CD8-positive, alpha-beta memory T cell (primary cell): ENCODE measurements at regions not wholly inside any gene's neighbourhood (a gene's known extent, or its start where the extent isn't known, plus 50 kb on each side); places are given as distances from the start of the nearest gene placed in this dataset.

Experiments used
- CTCF ChIA-PET: fragments of 350-600 bp; sonication (Branson Sonifier 250); formaldehyde crosslinking; loops from one replicate; lab custom pipeline; 2021; ENCODE audit warnings: antibody characterized with exemption; lab: Charles Lee
- POLR2A ChIA-PET: fragments of 350-600 bp; sonication (Branson Sonifier 250); formaldehyde crosslinking; loops from one replicate; lab custom pipeline; 2021; ENCODE audit warnings: antibody characterized with exemption; lab: Charles Lee
- DNase-seq, 5 donors: peaks; one replicate each; pipeline versions ENCODE4 v3.0.0 to v3.0.0-alpha.2; 2020 to 2022; ENCODE audit warnings: mixed read lengths in 1 of 5
- H3K27ac ChIP-seq: one replicate; pipeline ENCODE4 v1.7.0; 2013; ENCODE audit warnings: low read depth, mild to moderate bottlenecking, low read length, moderate library complexity
- H3K27me3 ChIP-seq: 2 replicates; pipeline ENCODE4 v1.7.0; 2013; ENCODE audit warnings: low read length, mild to moderate bottlenecking; ENCODE audit not compliant: insufficient read depth, poor library complexity, severe bottlenecking
- H3K36me3 ChIP-seq: 2 replicates; pipeline ENCODE4 v1.7.0; 2013; ENCODE audit warnings: mild to moderate bottlenecking, low read length, moderate library complexity; ENCODE audit not compliant: insufficient read depth
- H3K4me1 ChIP-seq: 2 replicates; pipeline ENCODE4 v1.7.0; 2013; ENCODE audit warnings: mild to moderate bottlenecking, low read length, moderate library complexity; ENCODE audit not compliant: insufficient read depth
- H3K4me3 ChIP-seq: 2 replicates; pipeline ENCODE4 v1.7.0; 2013; ENCODE audit warnings: mild to moderate bottlenecking, low read length
- H3K9me3 ChIP-seq: 2 replicates; pipeline ENCODE4 v1.7.0; 2013; ENCODE audit warnings: mild to moderate bottlenecking, low read length
- H3K27ac Mint-ChIP-seq, 8 donors: one replicate each; pipeline ENCODE4 v1.8.0; 2020 to 2021; ENCODE audit warnings: mixed read lengths in 8 of 8, mild to moderate bottlenecking in 6 of 8, inconsistent platforms in 3 of 8, moderate library complexity in 3 of 8
- H3K27me3 Mint-ChIP-seq, 2 donors: one replicate each; pipeline ENCODE4 v1.8.0; 2020 to 2021; ENCODE audit warnings: mixed read lengths in 2 of 2, mild to moderate bottlenecking in 1 of 2, moderate library complexity in 1 of 2
- H3K36me3 Mint-ChIP-seq, 3 donors: one replicate each; pipeline ENCODE4 v1.8.0; 2020 to 2021; ENCODE audit warnings: mixed read lengths in 3 of 3, inconsistent platforms in 1 of 3, mild to moderate bottlenecking in 1 of 3
- H3K4me1 Mint-ChIP-seq, 3 donors: one replicate each; pipeline ENCODE4 v1.8.0; 2020 to 2021; ENCODE audit warnings: mixed read lengths in 3 of 3, inconsistent platforms in 1 of 3, mild to moderate bottlenecking in 1 of 3
- H3K4me3 Mint-ChIP-seq, 7 donors: one replicate each; pipeline ENCODE4 v1.8.0; 2020 to 2021; ENCODE audit warnings: mixed read lengths in 7 of 7, mild to moderate bottlenecking in 6 of 7, moderate library complexity in 4 of 7, inconsistent platforms in 2 of 7
- H3K9me3 Mint-ChIP-seq, 5 donors: one replicate each; pipeline ENCODE4 v1.8.0; 2020 to 2022; ENCODE audit warnings: mixed read lengths in 5 of 5, mild to moderate bottlenecking in 3 of 5, moderate library complexity in 2 of 5, inconsistent platforms in 1 of 5

DNA sequence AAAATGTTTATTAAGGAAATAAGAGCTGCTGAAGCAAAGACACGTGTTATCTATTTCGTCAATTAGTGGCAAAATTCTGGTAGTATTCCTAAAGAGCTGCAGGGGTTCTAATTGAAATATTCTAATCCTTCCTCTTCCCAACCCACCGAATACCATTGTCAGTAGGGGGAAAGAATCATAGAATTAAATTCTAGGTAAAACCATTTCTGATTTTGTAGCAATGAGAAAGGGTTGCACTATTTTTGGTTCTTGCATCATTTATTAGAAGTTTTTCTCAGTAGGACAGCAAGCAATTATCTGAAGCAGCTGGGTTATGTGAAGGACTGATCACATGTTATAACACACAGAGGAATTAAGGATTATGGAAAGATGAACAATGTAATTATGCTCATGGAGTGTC lies 80.3 kb upstream of the SEMA6A start:
- no peaks in the 10 kb centered on the region for H3K9me3 ChIP-seq
- no peaks in the 10 kb centered on the region for H3K4me1 Mint-ChIP-seq
- CTCF ChIA-PET = no interaction called here
- H3K27ac Mint-ChIP-seq = no peak overlapping the region
- no peaks in the 10 kb centered on the region for H3K4me1 ChIP-seq
- H3K36me3 Mint-ChIP-seq = peaks cover 0 to 1% (median 0%) of the 10 kb centered on the region in 3 donors
- no peaks in the 10 kb centered on the region for H3K9me3 Mint-ChIP-seq
- no peak overlapping the region for H3K4me3 ChIP-seq
- H3K36me3 ChIP-seq = no peaks in the 10 kb centered on the region
- no peak overlapping the region for H3K4me3 Mint-ChIP-seq
- H3K27me3 ChIP-seq = no peaks in the 10 kb centered on the region
- H3K27ac ChIP-seq = no peak overlapping the region
- no peak for DNase-seq
- POLR2A ChIA-PET = no interaction called here
- H3K27me3 Mint-ChIP-seq = peaks cover 0 to 4% of the 10 kb centered on the region in 2 donors

DNA sequence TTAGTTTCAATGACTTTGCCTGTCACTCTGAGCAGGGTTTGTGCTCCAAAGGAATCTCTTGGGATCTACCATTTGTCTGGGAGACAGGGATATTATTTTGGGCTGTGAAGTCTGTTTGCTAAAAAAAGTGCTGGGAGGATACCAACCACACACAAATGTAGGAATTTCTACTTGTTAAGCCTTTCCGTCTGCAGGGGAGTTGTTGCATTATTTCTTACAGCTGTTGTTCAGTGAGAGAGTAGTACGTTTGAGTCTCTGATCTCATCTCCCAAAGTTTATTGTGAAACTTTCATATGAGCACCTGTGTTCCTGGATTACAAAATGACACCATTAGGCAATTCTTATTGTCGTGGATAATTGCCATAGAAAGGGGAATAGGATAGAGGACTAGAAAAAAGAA lies 78.3 kb upstream of the SEMA6A start:
- H3K4me3 Mint-ChIP-seq = no peak overlapping the region
- Histone ChIP-seq H3K9me3 (no peaks in the 10 kb centered on the region), H3K27ac (no peak overlapping the region), H3K4me3 (no peak overlapping the region), H3K4me1 (no peaks in the 10 kb centered on the region), H3K36me3 (no peaks in the 10 kb centered on the region), H3K27me3 (no peaks in the 10 kb centered on the region)
- H3K4me1 Mint-ChIP-seq = no peaks in the 10 kb centered on the region
- H3K27ac Mint-ChIP-seq = no peak overlapping the region
- H3K27me3 Mint-ChIP-seq = peaks cover 0 to 4% of the 10 kb centered on the region in 2 donors
- POLR2A ChIA-PET = no interaction called here
- no peak for DNase-seq
- CTCF ChIA-PET = no interaction called here
- H3K36me3 Mint-ChIP-seq = no peaks in the 10 kb centered on the region
- H3K9me3 Mint-ChIP-seq = peaks cover 0 to under 1% (median 0%) of the 10 kb centered on the region in 5 donors

DNA sequence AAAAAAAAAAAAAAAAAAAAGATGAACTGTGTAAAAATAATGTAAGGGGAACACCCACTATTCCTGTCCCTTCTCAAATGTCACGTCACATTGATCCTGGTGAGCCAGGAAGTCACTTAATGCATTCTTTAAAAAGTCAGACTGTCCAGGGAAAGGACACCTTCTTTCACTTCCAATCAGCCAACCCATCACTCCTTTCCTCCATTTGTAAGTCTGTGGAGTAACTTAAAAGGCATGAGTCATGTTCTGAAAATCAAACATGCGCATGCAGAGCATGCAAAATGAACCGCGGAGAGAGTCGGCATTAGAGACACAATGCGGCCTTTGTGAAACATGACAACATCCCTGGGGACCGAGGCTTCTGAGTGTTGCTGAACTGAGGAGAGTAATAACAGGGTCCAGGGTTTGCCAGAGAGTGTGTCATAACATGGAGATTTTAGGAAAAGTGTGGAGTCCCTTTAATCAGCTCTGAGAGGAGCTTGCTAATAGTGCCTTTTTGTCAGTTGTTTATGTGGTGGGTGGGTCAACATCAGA lies 77.6 kb upstream of the SEMA6A start:
- Histone ChIP-seq H3K36me3 (no peaks in the 10 kb centered on the region), H3K27me3 (no peaks in the 10 kb centered on the region), H3K4me1 (no peaks in the 10 kb centered on the region), H3K27ac (no peak overlapping the region), H3K4me3 (no peak overlapping the region), H3K9me3 (no peaks in the 10 kb centered on the region)
- Mint-ChIP-seq H3K4me3 (no peak overlapping the region), H3K27ac (no peak overlapping the region), H3K9me3 (peaks cover 0 to 2% (median 0%) of the 10 kb centered on the region in 5 donors), H3K36me3 (no peaks in the 10 kb centered on the region), H3K27me3 (peaks cover 0 to 4% of the 10 kb centered on the region in 2 donors), H3K4me1 (no peaks in the 10 kb centered on the region)
- DNase-seq = no peak
- POLR2A ChIA-PET = no interaction called here
- CTCF ChIA-PET = no interaction called here

DNA sequence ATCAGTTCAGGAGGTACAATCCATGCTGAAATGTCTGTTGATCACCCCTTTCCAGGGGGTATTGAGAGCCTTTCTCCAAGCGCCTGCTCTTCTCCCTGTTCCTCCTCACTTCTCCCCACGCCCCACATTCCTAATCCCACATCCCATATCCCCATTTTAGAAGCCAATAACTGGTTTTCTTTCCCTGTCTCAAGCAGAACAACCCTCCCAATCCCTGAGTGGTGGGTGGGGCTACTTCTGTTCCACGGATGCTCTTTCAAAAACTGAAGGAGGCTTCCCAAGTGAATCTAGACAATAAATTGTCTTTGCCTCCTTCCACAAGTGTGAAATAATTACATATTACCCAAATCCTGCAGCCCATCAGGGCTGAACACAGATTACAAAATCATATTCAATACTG lies 77.0 kb upstream of the SEMA6A start:
- H3K9me3 Mint-ChIP-seq = peaks cover 0 to 2% (median 0%) of the 10 kb centered on the region in 5 donors
- POLR2A ChIA-PET = no interaction called here

DNA sequence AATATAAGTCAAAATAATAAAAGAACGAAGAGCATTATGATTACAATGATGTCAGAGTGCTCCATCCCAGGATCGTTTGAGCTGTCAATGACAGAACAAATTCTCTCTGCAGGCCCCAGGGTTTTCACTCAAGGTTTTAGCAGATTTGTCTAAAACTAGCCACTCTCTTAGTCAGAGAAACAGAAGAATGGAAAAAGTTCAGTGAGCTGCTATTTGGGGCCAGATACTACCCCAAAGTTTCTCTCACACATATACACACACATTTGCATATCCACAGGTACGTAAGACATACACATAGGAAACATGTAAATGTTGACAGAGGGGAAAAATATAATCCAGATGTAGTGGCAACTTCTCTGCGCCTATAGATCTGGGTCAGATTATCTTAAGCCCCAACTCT lies 76.3 kb upstream of the SEMA6A start:
- DNase-seq = no peak
- Histone ChIP-seq H3K27ac (no peak overlapping the region), H3K4me3 (no peak overlapping the region), H3K36me3 (no peaks in the 10 kb centered on the region), H3K27me3 (no peaks in the 10 kb centered on the region), H3K4me1 (no peaks in the 10 kb centered on the region), H3K9me3 (no peaks in the 10 kb centered on the region)
- no peak overlapping the region for H3K27ac Mint-ChIP-seq
- no peaks in the 10 kb centered on the region for H3K4me1 Mint-ChIP-seq
- no peaks in the 10 kb centered on the region for H3K27me3 Mint-ChIP-seq
- peaks cover 0 to 2% (median 0%) of the 10 kb centered on the region in 5 donors for H3K9me3 Mint-ChIP-seq
- no peaks in the 10 kb centered on the region for H3K36me3 Mint-ChIP-seq
- no peak overlapping the region for H3K4me3 Mint-ChIP-seq
- ChIA-PET CTCF (no interaction called here), POLR2A (no interaction called here)

More for the DNA sequence above, 77.0 kb upstream of the SEMA6A start:
- no peaks in the 10 kb centered on the region for H3K9me3 ChIP-seq
- H3K4me1 Mint-ChIP-seq = no peaks in the 10 kb centered on the region
- H3K27ac ChIP-seq = no peak overlapping the region
- H3K36me3 ChIP-seq = no peaks in the 10 kb centered on the region
- H3K36me3 Mint-ChIP-seq = no peaks in the 10 kb centered on the region
- H3K27ac Mint-ChIP-seq = no peak overlapping the region
- H3K27me3 Mint-ChIP-seq = no peaks in the 10 kb centered on the region
- no peaks in the 10 kb centered on the region for H3K27me3 ChIP-seq
- H3K4me3 ChIP-seq = no peak overlapping the region
- no peak overlapping the region for H3K4me3 Mint-ChIP-seq
- CTCF ChIA-PET = no interaction called here
- H3K4me1 ChIP-seq = no peaks in the 10 kb centered on the region
- DNase-seq = no peak

DNA sequence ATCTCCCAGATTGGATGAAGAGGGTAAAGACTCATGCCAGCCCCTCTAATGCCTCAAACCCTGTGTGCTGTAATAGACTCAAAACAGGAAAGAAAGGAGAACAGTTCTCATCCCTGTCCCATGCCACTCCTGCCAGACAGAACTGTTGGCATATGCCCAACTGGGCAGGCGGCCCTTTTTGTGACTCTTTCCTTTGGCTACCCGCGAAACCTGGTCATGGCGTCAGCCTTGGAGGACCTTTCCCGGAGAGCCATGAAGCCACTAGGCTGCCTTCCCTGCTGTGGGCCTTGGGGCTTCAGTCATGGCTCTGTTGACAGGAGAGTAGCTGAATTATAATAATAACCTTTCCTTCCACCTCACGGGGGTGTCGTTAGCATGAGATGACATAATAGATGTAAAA lies 75.9 kb upstream of the SEMA6A start:
- Histone ChIP-seq H3K36me3 (no peaks in the 10 kb centered on the region), H3K27me3 (no peaks in the 10 kb centered on the region), H3K9me3 (no peaks in the 10 kb centered on the region), H3K4me3 (no peak overlapping the region), H3K4me1 (no peaks in the 10 kb centered on the region), H3K27ac (no peak overlapping the region)
- no peaks in the 10 kb centered on the region for H3K27me3 Mint-ChIP-seq
- no peaks in the 10 kb centered on the region for H3K4me1 Mint-ChIP-seq
- ChIA-PET POLR2A (no interaction called here), CTCF (no interaction called here)
- DNase-seq = no peak
- no peaks in the 10 kb centered on the region for H3K36me3 Mint-ChIP-seq
- no peak overlapping the region for H3K4me3 Mint-ChIP-seq
- H3K9me3 Mint-ChIP-seq = peaks cover 0 to 2% (median 0%) of the 10 kb centered on the region in 5 donors
- no peak overlapping the region for H3K27ac Mint-ChIP-seq

DNA sequence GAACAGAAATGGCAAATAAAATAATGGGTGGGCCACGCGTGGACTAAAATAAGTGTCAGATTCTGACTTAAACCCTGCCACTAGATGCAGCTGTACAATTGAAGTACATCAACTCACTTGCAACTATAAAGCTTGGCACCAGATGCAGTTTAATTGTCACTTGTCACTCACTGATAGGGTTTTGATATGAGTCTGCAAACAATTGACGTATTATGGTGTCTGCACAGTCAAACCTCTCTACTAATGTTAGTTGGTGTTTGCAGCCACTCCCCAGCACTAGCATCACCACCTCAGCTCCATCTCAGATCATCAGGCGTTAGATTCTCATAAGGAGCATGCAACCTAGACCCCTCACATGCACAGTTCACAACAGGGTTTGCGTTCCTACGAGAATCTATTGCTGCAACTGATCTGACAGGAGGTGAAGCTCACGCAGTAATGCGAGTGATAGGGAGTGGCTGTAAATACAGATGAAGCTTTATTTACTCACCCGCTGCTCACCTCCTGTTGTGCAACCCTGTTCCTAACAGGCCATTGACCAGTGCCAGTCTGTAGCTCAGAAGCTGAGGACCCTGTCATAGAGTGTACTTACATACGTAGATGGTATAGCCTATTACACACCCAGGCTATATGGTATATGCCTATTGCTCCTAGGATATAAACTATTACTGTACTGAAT lies 72.1 kb upstream of the SEMA6A start:
- Mint-ChIP-seq H3K4me3 (no peak overlapping the region), H3K36me3 (no peaks in the 10 kb centered on the region), H3K9me3 (peaks cover 0 to 2% (median 0%) of the 10 kb centered on the region in 5 donors), H3K27me3 (no peaks in the 10 kb centered on the region), H3K27ac (no peak overlapping the region), H3K4me1 (no peaks in the 10 kb centered on the region)
- CTCF ChIA-PET = no interaction called here
- H3K27me3 ChIP-seq = no peaks in the 10 kb centered on the region
- POLR2A ChIA-PET = no interaction called here
- H3K4me3 ChIP-seq = no peak overlapping the region
- H3K36me3 ChIP-seq = no peaks in the 10 kb centered on the region
- H3K27ac ChIP-seq = no peak overlapping the region
- H3K9me3 ChIP-seq = no peaks in the 10 kb centered on the region
- no peak for DNase-seq
- no peaks in the 10 kb centered on the region for H3K4me1 ChIP-seq

DNA sequence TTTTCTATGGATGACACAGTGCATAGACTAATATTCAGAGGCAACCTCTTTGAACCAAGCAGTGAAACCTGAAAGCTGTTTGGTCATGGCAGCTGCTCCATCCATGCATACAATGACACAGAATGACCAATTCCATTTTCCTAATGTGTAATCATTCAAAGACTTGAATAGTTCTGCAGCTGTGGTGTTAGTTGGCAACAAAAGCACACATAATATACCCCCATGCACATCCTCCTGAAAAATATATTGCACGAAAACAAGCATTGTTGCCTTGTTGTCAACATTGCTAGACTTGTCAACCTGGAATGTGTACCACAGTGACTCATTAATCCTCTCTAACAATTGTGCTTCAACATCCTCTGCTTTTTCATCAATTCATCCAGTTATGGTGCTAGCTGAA lies 71.0 kb upstream of the SEMA6A start:
- H3K4me1 ChIP-seq = no peaks in the 10 kb centered on the region
- Mint-ChIP-seq H3K4me3 (no peak overlapping the region), H3K27me3 (no peaks in the 10 kb centered on the region), H3K36me3 (no peaks in the 10 kb centered on the region), H3K9me3 (peaks cover 0 to 2% (median 0%) of the 10 kb centered on the region in 5 donors), H3K27ac (no peak overlapping the region), H3K4me1 (no peaks in the 10 kb centered on the region)
- no peak for DNase-seq
- H3K9me3 ChIP-seq = no peaks in the 10 kb centered on the region
- H3K27me3 ChIP-seq = no peaks in the 10 kb centered on the region
- no peaks in the 10 kb centered on the region for H3K36me3 ChIP-seq
- CTCF ChIA-PET = no interaction called here
- H3K27ac ChIP-seq = no peak overlapping the region
- POLR2A ChIA-PET = no interaction called here
- H3K4me3 ChIP-seq = no peak overlapping the region
